ENCODE measurements at regions not wholly inside any gene's neighbourhood (a gene's known extent, or its start where the extent isn't known, plus 50 kb on each side); places are given as distances from the start of the nearest gene placed in this dataset.

DNA sequence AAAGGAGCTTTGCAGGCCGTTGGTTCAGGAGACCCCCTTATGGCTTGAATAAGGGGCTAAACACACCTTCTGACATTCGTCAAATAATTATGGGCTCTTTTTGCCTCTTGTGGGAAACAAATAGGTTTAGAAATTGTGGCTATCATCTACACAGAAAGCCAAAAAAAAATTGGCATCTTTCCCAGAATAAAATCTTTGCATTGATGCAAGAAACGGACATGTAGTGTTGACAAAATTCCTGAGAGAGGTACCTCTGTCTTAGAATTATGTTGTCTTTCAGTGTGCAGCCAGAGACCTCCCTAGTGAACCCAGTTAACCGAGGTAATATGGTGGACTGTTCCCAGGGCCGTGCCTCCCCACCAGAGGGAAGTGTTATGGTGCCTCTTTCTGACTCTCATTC, 283.9 kb downstream of the SDHAF3 start:
- TF ChIP-seq, protein P1, sequence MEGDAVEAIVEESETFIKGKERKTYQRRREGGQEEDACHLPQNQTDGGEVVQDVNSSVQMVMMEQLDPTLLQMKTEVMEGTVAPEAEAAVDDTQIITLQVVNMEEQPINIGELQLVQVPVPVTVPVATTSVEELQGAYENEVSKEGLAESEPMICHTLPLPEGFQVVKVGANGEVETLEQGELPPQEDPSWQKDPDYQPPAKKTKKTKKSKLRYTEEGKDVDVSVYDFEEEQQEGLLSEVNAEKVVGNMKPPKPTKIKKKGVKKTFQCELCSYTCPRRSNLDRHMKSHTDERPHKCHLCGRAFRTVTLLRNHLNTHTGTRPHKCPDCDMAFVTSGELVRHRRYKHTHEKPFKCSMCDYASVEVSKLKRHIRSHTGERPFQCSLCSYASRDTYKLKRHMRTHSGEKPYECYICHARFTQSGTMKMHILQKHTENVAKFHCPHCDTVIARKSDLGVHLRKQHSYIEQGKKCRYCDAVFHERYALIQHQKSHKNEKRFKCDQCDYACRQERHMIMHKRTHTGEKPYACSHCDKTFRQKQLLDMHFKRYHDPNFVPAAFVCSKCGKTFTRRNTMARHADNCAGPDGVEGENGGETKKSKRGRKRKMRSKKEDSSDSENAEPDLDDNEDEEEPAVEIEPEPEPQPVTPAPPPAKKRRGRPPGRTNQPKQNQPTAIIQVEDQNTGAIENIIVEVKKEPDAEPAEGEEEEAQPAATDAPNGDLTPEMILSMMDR (IDR thresholded peaks at IDR 0.05; ENCODE audit: control insufficient read depth, insufficient read depth, low read depth, low read length, missing control alignments): no peak
- no peak for DNase-seq (ENCODE audit: low read depth)
- no peak overlapping the region for H3K4me3 ChIP-seq (ENCODE audit: control insufficient read depth, low read depth, low read length)

DNA sequence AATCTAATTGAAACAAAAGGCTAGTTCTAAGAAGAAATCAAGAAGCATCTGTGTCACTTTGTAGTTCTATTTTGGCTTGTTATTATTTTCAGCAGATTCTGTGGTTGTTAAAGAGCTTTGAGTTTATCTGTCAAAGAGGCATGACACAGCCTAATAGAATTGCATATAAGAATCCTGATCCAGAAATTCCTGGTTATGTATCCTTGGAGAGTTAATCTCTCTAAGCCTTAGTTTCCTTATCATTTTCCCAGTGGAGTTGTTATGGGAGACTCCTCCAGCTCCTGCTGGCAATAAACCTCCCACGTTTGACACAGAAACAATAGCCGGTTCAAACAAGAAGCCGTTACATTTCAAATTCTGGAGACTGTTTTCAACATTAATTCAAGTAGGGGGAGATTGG, 288.3 kb downstream of the SDHAF3 start:
- TF ChIP-seq, protein P1 (IDR thresholded peaks at IDR 0.05; ENCODE audit: control insufficient read depth, insufficient read depth, low read depth, low read length, missing control alignments): no peak
- no peak overlapping the region for H3K4me3 ChIP-seq (ENCODE audit: control insufficient read depth, low read depth, low read length)
- no peak for DNase-seq (ENCODE audit: low read depth)

DNA sequence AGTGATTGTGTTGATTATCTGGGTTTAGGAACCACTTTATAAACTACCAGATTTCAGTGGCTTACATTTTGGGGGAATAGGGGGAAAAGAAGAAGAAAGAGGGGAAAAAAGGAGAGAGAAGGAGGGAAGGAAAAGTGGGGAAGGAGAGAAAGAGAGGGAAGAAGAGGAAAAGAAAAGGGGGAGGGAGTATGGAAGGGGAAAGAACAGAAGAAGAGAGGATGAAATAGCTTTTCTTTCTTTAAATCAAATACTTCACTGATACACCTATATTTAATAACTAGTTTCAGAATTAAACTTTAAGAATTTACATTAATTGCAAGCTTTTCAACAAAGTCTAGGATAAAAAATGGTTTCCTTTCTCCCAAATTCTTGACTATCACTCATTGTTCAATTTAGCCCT, 289.6 kb downstream of the SDHAF3 start:
- no peak for DNase-seq (ENCODE audit: low read depth)
- TF ChIP-seq, protein P1 (IDR thresholded peaks at IDR 0.05; ENCODE audit: control insufficient read depth, insufficient read depth, low read depth, low read length, missing control alignments): no peak
- H3K4me3 ChIP-seq (ENCODE audit: control insufficient read depth, low read depth, low read length): no peak overlapping the region

DNA sequence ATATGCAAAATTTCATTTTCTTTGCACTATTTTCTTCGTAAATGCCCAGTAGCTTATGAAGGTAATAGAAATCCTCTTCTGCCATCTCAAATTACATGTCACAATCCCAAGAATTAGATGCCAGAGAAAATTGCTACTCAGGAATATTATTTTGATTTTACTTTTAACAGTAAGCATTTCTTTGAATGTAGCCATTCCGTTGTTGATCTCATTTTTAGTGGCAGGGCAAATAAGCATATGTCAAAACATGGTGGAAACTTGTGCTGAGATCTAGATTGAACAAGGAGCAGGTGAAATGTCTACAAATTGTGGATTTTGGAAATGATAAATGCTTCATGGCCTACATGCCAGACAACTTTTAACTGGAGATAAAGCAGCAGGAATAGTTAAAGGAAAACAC, 291.8 kb downstream of the SDHAF3 start:
- no peak overlapping the region for H3K4me3 ChIP-seq (ENCODE audit: control insufficient read depth, low read depth, low read length)
- TF ChIP-seq, protein P1 (IDR thresholded peaks at IDR 0.05; ENCODE audit: control insufficient read depth, insufficient read depth, low read depth, low read length, missing control alignments): no peak
- no peak for DNase-seq (ENCODE audit: low read depth)

DNA sequence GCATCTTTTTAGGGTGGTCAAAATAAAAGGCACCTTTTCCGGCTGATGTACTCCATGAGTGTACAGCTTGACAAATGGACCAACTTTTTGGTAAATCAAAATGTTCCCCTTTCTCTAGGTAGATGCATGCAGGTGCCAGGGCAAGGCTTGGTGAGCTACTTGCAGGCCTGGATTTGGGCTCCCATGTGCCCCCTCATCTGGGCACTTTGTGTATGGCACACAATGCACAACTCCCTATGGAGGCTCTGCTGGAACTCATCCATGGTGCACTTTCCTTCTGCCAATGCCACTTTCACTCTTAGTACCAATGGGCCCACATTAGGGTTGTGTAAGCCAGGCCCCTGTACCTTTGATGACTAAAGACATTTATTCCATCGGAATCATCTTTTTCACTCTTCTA, 300.8 kb downstream of the SDHAF3 start:
- no peak for DNase-seq (ENCODE audit: low read depth)
- no peak overlapping the region for H3K4me3 ChIP-seq (ENCODE audit: control insufficient read depth, low read depth, low read length)
- TF ChIP-seq, protein P1 (IDR thresholded peaks at IDR 0.05; ENCODE audit: control insufficient read depth, insufficient read depth, low read depth, low read length, missing control alignments): no peak

DNA sequence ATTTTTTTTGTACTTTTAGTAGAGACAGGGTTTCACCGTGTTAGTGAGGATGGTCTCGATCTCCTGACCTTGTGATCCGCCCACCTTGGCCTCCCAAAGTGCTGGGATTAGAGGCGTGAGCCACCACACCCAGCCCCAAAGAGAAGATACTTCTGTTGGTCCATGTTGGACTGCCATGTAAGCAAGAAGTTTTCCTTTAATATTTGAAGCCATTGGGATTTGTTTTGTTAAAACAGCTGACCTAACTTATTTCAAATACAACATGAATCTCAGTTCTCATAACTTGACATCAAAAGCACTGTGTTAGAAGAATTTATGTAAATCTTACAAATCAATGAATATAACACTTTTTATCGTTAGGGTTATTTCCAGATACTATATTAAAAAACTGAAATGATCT, 302.4 kb downstream of the SDHAF3 start:
- no peak for DNase-seq (ENCODE audit: low read depth)
- TF ChIP-seq, protein P1 (IDR thresholded peaks at IDR 0.05; ENCODE audit: control insufficient read depth, insufficient read depth, low read depth, low read length, missing control alignments): no peak
- H3K4me3 ChIP-seq (ENCODE audit: control insufficient read depth, low read depth, low read length): no peak overlapping the region

DNA sequence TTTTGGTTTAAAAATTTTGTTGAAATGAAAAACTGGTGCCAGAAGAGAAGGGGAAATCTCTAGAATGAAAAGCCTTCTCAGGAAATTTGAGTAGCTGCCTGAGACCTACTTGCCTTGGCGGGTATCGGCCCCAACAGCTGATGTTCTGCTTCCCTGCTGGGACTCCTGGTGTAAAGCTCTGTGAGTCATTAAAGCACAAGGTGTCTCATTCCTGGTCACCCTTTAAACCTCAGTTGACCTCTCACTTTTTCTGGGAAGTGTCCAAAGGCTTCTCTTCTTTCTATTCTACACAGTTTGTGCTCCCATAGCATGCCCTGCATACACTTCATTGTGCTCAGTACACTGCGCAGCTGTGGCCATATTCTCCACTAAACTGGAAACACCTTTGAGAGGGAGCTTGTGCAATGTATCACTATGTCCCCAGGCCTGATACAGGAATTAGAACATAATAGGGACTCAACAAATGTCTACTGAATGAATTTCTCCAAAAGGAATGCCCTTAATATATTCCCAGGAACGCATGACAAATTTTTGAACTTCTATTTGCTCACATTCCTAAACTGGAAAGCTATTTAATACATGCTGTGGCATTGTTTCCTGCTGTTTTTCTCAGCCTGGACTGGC, 303.9 kb downstream of the SDHAF3 start:
- TF ChIP-seq, protein P1 (IDR thresholded peaks at IDR 0.05; ENCODE audit: control insufficient read depth, insufficient read depth, low read depth, low read length, missing control alignments): no peak
- DNase-seq (ENCODE audit: low read depth): no peak
- no peak overlapping the region for H3K4me3 ChIP-seq (ENCODE audit: control insufficient read depth, low read depth, low read length)
